Transverse colon (tissue), 4 donors: ENCODE measurements at regions not wholly inside any gene's neighbourhood (a gene's known extent, or its start where the extent isn't known, plus 50 kb on each side); places are given as distances from the start of the nearest gene placed in this dataset.

Experiments
- DNase-seq: peaks from one replicate; pipeline ENCODE4 v3.0.0-alpha.2; 2019
- H3K27ac ChIP-seq, 4 donors: fragments of 200-600 bp; sonication (generic); 2 replicates each; pipeline ENCODE4 v1.5.1; 2016 to 2018; ENCODE audit warnings: inconsistent platforms in 4 of 4
- H3K27me3 ChIP-seq: fragments of 200-600 bp; sonication (generic); 2 replicates; pipeline ENCODE4 v1.5.1; 2017; ENCODE audit warnings: inconsistent platforms
- H3K36me3 ChIP-seq, 4 donors: fragments of 200-600 bp; sonication (generic); 2 replicates each; pipeline ENCODE4 v1.5.1; 2017 to 2019; ENCODE audit warnings: inconsistent platforms in 4 of 4
- H3K4me1 ChIP-seq, 4 donors: fragments of 200-600 bp; sonication (generic); 2 replicates each; pipeline ENCODE4 v1.5.1; 2017 to 2020; ENCODE audit warnings: inconsistent platforms in 4 of 4
- H3K4me3 ChIP-seq, 4 donors: fragments of 200-600 bp; sonication (generic); 1 replicate in 1 of 4; 2 replicates in 3 of 4; pipeline versions ENCODE4 v1.5.1 to v1.6.1; 2017 to 2019; ENCODE audit warnings: inconsistent platforms in 4 of 4
- H3K9me3 ChIP-seq, 2 donors: fragments of 200-600 bp; sonication (generic); 2 replicates each; pipeline ENCODE4 v1.5.1; 2017 to 2019; ENCODE audit warnings: inconsistent platforms in 2 of 2
- CTCF ChIP-seq, 5 experiments: fragments of 200-600 bp in 3 of 5; fragments of 450-650 bp in 2 of 5; sonication (generic) in 3 of 5; IDR thresholded peaks; 1 replicate in 2 of 5; 2 replicates in 3 of 5; pipeline ENCODE4 v1.5.1; 2016 to 2017; ENCODE audit warnings: antibody characterized with exemption in 5 of 5, inconsistent platforms in 3 of 5, mild to moderate bottlenecking in 2 of 5, moderate library complexity in 1 of 5
- EP300 ChIP-seq: sonication (generic); formaldehyde crosslinking; IDR thresholded peaks from one replicate; pipeline ENCODE4 v1.6.1; 2017; ENCODE audit warnings: antibody characterized with exemption, low read depth
- POLR2A ChIP-seq: fragments of 450-650 bp; IDR thresholded peaks from one replicate; pipeline ENCODE4 v1.6.1; 2016; ENCODE audit warnings: antibody characterized with exemption, mild to moderate bottlenecking, moderate library complexity
- POLR2AphosphoS5 ChIP-seq, 3 donors: sonication (generic); formaldehyde crosslinking; IDR thresholded peaks; one replicate each; pipeline ENCODE4 v1.6.1; 2016; ENCODE audit warnings: antibody characterized with exemption in 3 of 3
- WGBS, 2 donors: methylation state at CpG; one replicate each; pipeline ENCODE4 v1.1.5; 2018; ENCODE audit warnings: low coverage in 1 of 2; 5-methylcytosine and 5-hydroxymethylcytosine counted together
- in situ Hi-C, 4 donors: fragments of 200-750 bp; cut with MboI; loops; one replicate each; pipeline versions ENCODE4 v1.15.0 to v1.15.1; 2017; ENCODE audit warnings: low sequenced_read_pairs in 3 of 4, low pct_ligation_motif_present in 1 of 4, low pct_unique_long_range_greater_than_20kb in 1 of 4
- intact Hi-C: fragments of 100-400 bp; cut with DNase I; formaldehyde crosslinking; loops from one replicate; pipeline ENCODE4 v1.15.1; 2023; ENCODE audit warnings: low total_unique reads

GRCh38 chr20:39823224-39823623 lies 861.1 kb downstream of the DHX35 start:
- whole genome bisulfite sequencing, 2 donors: 55 to 86% methylated on average over 1 to 4 of the region's 4 CpGs

GRCh38 chr20:39822667-39823066 lies 860.5 kb downstream of the DHX35 start:
- peak overlapping the region in 1 of 4 donors; percentile 9 for H3K27ac ChIP-seq
- intact Hi-C loops: no loop called here
- no peaks in the 10 kb centered on the region for H3K9me3 ChIP-seq
- 42 to 57% methylated on average over 3 of the region's 3 CpGs for WGBS, 2 donors
- in situ Hi-C loops: no loop called here
- H3K4me1 ChIP-seq: peaks cover 0 to 8% (median 0%) of the 10 kb centered on the region in 4 donors
- no peaks in the 10 kb centered on the region for H3K27me3 ChIP-seq
- H3K4me3 ChIP-seq: no peak overlapping the region
- H3K36me3 ChIP-seq: no peaks in the 10 kb centered on the region
- no peak for DNase-seq
- TF ChIP-seq EP300 (no peak), CTCF (IDR thresholded peaks at IDR 0.05) (no peak), POLR2AphosphoS5 (IDR thresholded peaks at IDR 0.05) (no peak)

More at GRCh38 chr20:39823224-39823623, 861.1 kb downstream of the DHX35 start:
- DNase-seq: no peak
- intact Hi-C loops (no loop called here), in situ Hi-C loops (no loop called here)
- H3K9me3 ChIP-seq: no peaks in the 10 kb centered on the region
- no peaks in the 10 kb centered on the region for H3K36me3 ChIP-seq
- H3K4me1 ChIP-seq: peaks cover 0 to 8% (median 0%) of the 10 kb centered on the region in 4 donors
- no peak overlapping the region for H3K4me3 ChIP-seq
- H3K27ac ChIP-seq: peak overlapping the region in 1 of 4 donors; percentile 9
- no peaks in the 10 kb centered on the region for H3K27me3 ChIP-seq
- no peak for TF ChIP-seq EP300
- TF ChIP-seq POLR2A: no peak
- no peak for TF ChIP-seq POLR2AphosphoS5 (IDR thresholded peaks at IDR 0.05)
- TF ChIP-seq CTCF (IDR thresholded peaks at IDR 0.05): no peak

GRCh38 chr20:39813190-39813829 lies 851.2 kb downstream of the DHX35 start:
- intact Hi-C loops: no loop called here
- Histone ChIP-seq H3K27ac (no peak overlapping the region), H3K36me3 (no peaks in the 10 kb centered on the region), H3K4me1 (no peaks in the 10 kb centered on the region), H3K27me3 (no peaks in the 10 kb centered on the region), H3K9me3 (no peaks in the 10 kb centered on the region), H3K4me3 (no peak overlapping the region)
- TF ChIP-seq POLR2A (no peak), CTCF (IDR thresholded peaks at IDR 0.05) (no peak), EP300 (no peak), POLR2AphosphoS5 (IDR thresholded peaks at IDR 0.05) (no peak)
- WGBS, 2 donors: 89 to 95% methylated on average over 5 to 6 of the region's 6 CpGs
- no peak for DNase-seq
- in situ Hi-C loops: no loop called here

- H3K4me1 ChIP-seq: no peaks in the 10 kb centered on the region
- no peaks in the 10 kb centered on the region for H3K27me3 ChIP-seq
- in situ Hi-C loops: no loop called here
- no peaks in the 10 kb centered on the region for H3K9me3 ChIP-seq
- TF ChIP-seq POLR2A: no peak
- no peak for TF ChIP-seq CTCF (IDR thresholded peaks at IDR 0.05)
- no peak for TF ChIP-seq EP300
- no peak for TF ChIP-seq POLR2AphosphoS5 (IDR thresholded peaks at IDR 0.05)
- no peak overlapping the region for H3K27ac ChIP-seq
- no peak for DNase-seq
- no peak overlapping the region for H3K4me3 ChIP-seq
- no peaks in the 10 kb centered on the region for H3K36me3 ChIP-seq
- 91% methylated on average over 2 of the region's 2 CpGs; no CpG with 5 or more reads in 1 of the 2 donors for WGBS, 2 donors
- intact Hi-C loops: no loop called here
These were observed 850.0 kb downstream of the DHX35 start for GRCh38 chr20:39812116-39812515.
